LNCAP (cell line): ENCODE measurements at regions not wholly inside any gene's neighbourhood (a gene's known extent, or its start where the extent isn't known, plus 50 kb on each side); places are given as distances from the start of the nearest gene placed in this dataset.

Source experiments
- TF ChIP-seq, protein P1 (sequence below): fragments of 450-650 bp; IDR thresholded peaks from 2 replicates; pipeline ENCODE4 v1.5.1; 2017; ENCODE audit warnings: mild to moderate bottlenecking

DNA sequence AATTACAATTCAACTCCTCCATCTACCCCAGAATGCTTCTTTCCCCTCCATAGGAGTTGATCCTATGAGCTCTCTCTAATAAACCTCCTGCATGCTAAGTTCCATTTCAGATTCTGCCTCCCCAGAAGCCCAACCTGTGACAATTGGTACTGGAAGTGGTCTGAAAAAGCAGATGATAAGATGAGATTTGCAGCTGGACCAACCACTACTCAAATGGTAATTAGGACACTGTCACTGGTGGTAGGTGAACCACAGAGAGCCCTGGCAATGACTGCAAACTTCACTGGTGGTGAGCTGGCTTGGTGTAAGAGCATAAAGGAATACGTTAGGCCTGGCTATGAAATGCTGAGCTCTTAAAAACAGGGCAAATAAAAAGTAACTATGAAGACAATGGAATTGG is 112.6 kb downstream of the ESM1 start:
- TF ChIP-seq, protein P1, sequence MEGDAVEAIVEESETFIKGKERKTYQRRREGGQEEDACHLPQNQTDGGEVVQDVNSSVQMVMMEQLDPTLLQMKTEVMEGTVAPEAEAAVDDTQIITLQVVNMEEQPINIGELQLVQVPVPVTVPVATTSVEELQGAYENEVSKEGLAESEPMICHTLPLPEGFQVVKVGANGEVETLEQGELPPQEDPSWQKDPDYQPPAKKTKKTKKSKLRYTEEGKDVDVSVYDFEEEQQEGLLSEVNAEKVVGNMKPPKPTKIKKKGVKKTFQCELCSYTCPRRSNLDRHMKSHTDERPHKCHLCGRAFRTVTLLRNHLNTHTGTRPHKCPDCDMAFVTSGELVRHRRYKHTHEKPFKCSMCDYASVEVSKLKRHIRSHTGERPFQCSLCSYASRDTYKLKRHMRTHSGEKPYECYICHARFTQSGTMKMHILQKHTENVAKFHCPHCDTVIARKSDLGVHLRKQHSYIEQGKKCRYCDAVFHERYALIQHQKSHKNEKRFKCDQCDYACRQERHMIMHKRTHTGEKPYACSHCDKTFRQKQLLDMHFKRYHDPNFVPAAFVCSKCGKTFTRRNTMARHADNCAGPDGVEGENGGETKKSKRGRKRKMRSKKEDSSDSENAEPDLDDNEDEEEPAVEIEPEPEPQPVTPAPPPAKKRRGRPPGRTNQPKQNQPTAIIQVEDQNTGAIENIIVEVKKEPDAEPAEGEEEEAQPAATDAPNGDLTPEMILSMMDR: no peak

DNA sequence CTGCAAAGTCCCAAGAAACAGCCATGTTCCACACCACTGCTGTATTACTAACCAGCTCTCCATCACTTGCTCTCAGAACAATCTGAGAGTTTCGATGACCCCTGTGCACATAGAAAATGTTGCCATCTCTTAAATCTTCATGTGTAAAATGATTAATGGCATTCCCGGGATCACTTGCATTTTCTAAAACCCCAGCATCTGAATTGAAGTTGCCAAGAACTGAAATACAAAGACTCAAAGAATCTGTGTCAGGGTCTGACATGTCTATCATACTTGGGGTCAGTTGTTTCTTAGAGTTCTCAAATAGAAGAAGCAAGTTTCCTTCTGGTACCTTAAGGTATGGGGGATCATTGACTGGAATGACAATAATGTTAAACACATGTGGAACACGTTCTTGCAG is 115.1 kb downstream of the ESM1 start:
- TF ChIP-seq, protein P1: no peak

DNA sequence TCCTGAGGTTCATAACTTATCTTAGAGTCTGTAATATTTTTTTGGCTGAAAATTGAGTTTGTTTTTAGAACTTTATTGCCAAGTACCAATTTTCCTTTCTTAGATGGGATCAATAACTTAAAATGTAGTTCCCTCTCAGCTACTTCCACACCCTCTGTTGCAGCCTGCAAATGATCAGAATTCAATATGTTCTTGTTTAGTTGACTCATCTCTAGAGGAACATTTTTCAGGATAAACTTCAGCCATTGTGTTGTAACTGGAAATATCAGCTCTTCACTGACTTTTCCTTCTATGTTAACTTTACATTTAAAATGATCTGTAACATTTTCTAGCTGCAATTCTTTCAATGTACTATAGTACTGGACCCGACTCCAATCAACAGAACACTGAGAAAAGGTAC is 115.7 kb downstream of the ESM1 start:
- TF ChIP-seq, protein P1: no peak

DNA sequence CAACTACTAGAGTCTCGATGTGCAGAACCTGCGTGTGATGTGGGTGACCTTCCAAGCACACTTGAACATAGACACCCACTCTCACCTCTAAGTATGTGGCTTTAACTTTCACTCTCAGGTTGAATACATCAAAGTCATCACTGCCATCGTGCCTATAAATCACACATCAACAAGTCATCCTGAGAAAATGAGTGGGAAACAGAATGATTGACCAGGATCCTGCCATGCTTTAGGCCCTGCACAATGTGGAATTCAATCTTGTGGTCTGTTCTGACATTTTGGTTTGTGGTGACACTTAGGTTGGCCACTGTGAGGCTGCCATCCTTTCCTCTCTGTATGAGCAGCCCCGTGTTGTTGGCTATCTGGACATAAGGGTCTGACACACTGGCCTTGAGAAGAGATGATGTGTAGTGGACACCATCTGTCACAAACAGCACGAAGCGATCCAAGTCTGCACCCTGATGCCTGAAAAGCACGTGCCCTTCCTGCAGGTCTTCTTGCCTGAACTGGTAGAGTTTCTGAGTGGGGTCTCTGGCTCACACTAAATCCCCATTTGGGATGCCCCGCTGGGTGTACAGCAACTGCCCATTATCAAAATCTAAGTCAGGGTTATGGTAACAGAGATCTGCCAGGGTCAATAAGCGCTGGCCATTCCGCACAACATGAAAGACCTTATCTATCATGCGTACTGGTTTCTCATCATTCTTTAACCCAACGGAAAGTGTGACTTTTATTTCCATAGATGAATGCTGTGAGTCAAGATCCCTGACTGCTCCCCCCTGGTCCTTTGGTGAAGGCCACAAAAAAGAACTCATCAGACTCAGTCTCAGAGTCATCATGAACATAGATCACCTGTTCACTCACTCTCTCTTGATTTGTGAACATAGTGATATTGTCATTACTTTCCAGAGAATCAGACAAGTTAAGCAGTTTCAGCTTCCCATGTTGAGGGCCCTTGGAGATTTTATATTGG is 116.6 kb downstream of the ESM1 start:
- TF ChIP-seq, protein P1: no peak

DNA sequence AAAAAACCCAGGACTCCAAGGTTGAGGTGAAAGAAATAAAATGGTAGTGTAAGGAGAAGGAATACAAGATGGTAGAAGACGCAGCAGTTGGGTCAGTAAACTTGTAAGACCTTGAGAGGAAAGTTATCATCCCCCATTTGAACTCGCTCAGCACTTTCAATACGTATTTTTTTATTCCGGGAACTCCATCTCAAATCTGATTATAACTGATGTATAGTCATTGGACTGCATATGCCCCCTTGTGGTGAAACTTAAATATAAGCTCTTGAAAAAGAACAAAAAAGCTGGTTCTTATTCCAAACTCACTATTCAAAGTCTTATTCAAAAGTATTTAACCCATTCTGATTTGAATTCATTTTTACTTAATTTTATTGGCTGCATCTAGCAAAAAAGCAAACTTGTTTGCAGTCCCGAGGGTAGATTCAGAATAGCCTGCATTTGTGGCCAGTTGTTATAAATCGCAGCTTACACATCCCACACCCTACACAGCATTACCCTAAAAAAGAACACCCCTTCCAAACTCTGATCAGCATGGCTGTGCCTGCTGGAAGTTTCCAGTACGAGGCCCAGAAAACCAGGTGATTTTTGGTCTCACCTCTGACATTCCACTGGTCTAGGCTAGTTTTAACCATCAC is 118.0 kb downstream of the ESM1 start:
- TF ChIP-seq, protein P1: peak; percentile 70

DNA sequence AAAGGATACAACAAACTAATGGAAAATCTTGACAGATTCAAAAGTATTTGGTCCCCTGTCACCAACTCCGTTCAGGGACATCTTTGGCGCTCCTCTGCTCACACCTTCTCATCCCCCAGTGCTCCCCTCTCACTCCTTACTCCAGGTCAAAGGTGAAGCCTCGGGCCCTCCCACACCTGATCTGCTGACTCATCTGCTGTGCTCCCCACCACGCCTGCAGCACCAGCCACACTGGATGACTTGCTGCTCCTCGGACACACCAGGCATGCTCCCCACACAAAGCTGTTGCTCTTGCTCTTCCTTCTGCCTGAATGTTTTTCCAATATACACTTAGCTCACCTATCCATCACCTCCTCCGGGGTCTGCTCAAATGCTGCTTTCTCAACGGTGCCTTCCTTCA is 123.4 kb downstream of the ESM1 start:
- TF ChIP-seq, protein P1: no peak

DNA sequence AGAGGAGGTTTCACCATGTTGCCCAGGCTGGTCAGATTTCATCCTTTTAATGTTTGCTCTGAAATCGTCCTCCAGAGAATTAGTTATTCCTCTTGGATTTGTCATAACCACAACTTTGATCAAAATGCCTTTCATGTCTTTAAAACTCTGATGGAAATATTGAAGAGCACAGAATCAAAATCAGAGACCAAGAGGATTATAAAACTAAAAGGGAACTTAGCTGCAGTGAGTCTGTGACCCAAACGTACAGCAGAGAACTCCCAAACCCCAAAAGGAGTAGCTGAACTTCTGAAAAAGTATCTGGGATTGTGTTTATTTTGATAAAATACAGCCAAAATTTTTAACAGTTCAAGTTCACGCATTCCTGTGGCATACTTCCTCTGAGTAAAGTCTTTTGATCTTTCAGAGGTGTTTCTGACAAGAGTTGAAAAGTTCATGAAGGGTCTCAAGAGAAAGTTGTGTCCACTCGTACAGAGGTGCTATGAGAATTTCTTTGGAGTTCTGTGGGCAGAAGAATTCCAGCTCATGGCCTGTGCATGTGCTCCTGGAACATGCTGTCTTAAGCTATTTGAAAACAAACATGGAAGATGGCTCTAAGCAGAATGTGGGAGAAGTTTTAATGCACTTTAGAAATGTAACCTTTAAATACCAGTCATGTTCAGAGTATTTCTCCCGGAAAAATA is 124.0 kb downstream of the ESM1 start:
- TF ChIP-seq, protein P1: no peak
